ENCODE measurements at regions not wholly inside any gene's neighbourhood (a gene's known extent, or its start where the extent isn't known, plus 50 kb on each side); places are given as distances from the start of the nearest gene placed in this dataset.

GRCh38 chr4:18185491-18185890 is 163.9 kb upstream of the LCORL start:
- TF ChIP-seq CTCF (IDR thresholded peaks at IDR 0.05) (no peak), POLR2A (IDR thresholded peaks at IDR 0.05) (no peak)

All from testis (tissue), 2 donors.